Amniotic stem cell (primary cell): ENCODE measurements at regions not wholly inside any gene's neighbourhood (a gene's known extent, or its start where the extent isn't known, plus 50 kb on each side); places are given as distances from the start of the nearest gene placed in this dataset.

Experiments used
- DNase-seq: peaks from one replicate; lab custom pipeline; 2025; lab: John Stamatoyannopoulos, UW

DNA sequence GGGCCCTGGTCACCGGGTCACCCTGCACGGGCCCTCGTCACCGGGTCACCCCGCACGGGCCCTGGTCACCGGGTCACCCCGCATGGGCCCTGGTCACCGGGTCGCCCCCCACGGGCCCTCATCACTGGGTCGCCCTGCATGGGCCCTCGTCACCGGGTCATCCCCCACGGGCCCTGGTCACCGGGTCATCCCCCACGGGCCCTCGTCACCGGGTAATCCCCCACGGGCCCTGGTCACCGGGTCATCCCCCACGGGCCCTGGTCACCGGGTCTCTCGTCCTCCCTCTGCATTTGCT is 77.6 kb downstream of the RIPK4 start:
- DNase-seq: no peak

DNA sequence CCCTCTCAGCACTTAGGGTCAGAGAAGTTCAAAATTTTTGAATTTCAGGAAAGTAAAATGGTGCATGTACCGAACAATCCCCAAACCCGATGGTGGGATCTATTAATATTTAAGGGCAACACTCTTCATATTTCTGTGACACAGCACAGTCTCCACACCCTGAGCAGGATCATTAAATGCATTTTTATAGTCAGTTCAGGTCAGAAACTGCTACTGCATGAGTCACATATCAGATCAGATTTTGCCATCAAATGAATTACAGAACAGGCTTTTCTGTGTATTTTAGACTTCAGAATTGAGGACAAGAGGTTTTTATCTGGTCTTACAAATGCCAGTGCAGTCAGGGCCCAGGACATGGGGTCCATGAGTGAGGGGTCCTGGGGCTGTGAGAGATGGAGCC is 79.2 kb downstream of the RIPK4 start:
- no peak for DNase-seq

DNA sequence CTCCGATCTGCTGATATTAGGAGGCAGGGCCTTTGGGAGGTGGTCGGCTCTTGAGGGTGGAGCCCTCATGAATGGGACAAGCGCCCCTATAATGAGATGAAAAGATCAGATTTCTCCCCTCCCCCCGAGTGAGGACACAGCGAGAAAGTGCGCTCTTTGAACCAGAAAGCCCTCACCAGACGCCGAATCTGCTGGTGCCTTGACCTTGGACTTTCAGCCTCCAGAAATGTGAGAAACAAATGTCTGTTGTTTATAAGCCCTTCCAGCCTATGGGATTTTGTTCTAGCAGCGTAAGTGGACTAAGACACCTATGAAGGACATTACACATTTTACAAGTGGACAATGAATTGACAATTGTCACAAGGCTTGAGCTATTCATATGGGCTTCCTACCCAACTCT is 80.2 kb downstream of the RIPK4 start:
- no peak for DNase-seq

DNA sequence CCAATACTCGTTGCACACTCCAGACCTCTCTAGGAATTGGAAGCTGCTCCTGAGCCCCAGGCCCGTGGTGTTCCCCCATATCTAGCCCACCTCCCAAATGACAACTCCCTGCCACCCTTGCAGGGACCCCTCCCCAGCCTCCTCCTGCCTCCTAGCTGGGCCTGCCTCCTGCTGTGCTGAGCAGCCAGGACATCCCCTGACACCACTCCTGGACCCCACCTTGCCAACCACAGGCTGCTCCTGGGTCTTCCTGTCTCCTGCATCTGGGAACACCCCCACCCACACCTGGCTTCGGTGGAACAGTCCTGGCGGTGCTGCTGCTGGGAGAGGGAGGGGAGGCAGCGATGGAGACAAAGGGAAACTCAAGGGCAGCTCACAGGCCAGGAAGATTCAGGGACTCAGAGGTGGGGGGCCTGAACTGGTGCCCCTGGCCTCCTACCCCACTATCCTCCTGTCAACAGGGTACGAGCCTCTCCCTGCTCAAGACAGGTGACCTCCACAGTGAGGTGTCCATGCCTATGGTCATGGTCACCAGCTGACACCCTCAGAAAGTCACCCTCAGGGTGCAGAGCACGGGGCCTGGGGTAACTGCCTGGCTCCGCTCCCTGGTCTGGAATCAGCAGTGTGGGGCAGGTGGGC is 81.2 kb downstream of the RIPK4 start:
- DNase-seq: no peak

DNA sequence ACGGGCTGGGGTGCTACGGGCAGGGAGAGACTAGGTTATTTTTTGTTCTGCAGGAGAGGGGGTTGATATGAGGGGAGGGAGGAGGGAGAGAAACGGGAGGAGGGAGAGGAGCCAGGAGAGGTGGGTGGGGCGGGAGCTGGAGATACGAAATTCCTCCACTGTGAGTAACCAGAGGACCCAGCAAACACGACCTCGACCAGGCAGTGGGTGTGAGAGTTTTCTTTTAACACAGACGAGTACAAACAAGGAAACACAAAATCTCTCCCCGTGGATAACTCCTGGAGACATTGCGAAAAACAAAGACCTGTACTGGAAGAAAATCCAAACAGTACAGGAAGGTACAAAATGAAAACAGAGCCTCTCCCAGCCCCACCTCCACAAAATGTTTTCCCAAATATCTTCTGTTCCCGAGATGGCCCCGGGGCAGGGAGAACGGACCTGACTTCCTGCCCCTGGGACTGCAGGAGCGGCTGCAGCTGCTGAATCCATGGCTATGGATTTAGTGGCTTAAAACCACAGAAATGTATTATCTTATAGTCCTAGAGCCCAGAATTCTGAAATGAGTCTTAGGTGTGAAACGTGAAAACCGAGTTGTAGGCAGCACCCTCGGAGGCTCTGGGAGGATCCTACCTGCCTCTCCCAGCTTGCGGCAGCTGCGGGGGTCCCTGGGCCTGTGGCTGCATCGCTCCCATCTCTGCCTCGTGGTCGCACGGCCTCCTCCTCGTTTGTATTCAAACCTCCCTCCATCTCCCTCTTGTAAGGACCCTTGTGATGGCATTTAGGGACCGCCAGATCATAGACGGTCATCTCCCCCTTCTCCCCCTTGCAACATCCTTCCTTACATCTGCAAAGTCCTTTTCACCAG is 82.2 kb downstream of the RIPK4 start:
- DNase-seq: peak; percentile 16

DNA sequence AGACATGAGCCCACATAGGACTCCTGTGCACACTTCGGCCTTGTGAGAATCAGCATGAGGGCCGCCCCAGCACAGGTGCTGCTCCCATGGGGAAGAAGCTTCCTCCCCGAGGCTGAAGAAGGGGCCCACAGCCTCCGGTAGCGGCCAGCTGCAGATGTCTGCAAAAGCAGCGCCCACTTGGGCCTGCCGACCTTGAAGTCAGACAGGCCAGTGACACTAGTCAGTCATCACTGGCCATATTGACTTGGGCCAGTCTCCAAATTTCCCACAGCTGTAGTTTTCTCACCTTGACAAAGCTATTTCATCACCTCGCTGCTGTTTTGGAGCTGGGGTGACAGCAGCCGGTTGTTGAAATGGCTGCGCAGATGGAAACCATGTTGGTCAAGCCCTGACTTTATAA is 83.0 kb downstream of the RIPK4 start:
- no peak for DNase-seq

DNA sequence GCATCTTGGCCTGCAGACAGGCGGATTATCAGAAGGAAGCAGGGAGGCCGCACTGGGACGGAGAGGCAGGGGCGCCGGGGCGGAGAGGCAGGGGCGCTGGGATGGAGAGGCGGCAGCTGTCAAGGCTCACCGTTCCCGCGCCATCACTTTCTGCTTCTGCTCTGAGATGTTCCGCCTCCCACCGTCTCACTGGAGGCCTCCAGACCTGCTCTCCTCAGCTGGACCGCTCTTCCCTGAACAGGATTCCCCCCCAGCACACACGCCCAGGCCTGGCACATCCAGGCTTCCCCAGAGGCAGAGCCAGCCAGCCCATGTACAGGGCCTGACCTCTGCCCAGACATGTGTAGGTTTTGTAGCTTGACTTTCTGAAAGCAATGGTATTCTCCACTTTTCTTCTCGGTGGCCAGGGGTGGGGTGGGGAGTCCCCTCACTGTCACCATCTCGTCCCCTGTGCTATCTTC is 84.1 kb downstream of the RIPK4 start:
- DNase-seq: no peak

DNA sequence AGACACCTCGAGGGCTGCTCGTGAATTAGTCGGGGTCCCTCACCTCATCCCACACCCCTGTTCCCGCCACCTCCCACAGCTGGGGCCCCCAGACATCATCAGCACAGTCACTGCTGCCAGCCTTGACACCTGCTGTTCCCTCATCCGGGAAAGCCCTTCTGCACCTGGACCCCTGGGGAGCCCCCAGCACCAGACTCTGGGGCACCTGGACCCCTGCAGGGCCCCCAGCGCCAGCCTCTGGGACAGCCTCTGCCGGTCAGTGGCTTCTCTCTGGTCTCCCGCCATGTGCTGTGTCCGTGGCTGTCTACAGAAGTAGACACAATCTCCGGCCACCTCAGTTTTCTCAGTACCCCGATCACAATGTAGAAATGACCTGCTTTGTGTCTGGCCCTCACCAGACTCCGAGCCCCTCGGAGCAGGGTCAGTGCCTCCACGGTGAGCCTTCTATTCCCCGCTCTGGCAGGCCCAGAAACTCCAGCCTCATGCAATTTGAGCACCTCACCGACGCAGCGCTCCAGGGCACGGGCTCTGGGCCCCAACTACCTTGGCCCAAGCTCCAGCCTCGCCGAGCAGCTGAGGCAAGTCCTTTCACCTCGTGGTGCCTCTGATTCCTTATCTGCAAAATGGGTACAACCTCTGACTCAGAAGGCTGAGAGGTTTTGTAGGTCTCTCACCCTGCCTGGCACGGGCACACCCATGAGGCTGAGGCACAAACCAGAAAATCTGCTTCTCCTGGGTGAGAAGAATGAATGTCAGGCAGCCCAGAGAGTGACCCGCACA is 84.7 kb downstream of the RIPK4 start:
- no peak for DNase-seq

DNA sequence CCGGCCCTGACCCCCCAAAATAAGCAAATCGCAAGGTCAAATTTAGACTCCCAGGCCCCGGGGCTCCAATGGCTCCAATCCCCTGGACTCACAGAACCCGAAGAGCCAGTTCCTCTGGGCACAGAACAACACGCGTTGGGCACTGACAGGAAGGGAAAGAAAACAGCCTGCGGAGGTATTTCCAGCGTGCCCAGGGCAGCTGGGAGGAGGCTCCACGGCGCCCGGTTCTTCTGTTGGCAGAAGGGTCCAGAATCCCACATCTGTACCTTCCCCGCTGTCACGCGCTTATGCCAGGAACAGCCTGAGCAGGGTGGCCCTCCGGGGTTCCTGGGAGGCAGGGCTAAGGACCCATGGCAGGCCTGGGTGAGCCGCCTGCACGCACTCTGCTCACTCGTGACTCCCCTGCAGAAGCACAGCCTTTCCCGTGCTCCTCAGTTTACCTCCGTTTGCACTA is 85.5 kb downstream of the RIPK4 start:
- no peak for DNase-seq

DNA sequence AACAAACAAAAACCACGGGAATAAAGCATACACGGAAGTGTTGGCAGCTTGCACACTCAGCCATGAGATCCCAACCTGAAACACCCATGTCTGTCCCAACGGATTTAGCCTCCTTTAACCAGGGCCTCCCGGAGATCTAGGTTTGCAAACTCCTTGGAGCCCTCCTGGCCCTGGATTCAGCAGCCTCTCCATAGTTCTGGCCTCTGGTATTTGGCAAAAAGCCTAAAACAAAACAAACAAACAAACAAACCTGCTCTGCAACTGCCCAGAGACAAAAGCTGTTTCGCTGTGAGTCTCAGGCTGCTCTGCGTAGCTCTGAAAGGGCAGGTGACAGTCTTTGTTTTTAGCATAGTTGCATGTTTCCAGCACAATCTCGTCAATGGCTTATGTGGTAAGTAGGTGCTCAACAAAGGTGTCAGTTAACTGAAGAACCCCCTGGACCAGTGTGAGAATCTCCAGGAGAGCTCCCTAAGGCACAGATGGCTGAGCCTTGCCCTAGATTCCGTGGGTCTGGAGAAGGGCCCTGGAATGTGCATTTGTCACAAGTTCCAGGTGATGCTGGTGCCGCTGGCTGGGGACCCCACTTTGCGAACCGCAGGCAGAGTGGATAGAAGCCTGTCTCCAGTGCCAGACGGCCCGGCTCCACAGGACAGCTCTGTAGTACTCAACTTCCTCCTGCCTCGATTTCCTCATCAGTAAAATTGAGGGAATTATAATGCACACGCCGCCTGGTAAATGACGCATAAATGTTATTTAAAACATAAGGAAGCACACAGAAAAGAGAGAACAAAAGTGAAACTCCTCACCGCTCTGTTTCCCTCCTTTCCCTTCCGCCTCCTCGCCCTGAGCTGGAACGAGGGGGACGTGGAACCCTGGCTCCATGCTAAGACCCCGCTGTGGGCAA is 86.2 kb downstream of the RIPK4 start:
- no peak for DNase-seq

DNA sequence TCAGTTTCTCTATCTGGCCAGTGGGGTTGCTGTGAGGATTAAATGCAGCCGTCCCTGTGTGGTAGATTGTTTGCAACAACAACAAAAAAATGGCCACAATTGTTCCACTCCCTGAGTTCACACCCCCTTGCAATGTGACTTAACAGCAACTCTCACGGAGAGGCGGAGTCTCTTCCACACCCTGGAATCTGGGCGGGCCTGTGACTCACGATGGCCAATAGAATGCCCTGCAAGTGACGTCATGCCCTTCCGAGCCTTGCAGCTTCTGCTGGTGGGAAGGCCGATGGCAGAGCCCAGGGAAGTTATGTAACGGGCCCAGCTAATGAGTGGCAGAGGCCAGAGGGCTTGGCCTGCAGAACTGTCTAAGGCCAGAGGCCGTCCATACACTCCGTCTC is 87.9 kb downstream of the RIPK4 start:
- peak; percentile 61 for DNase-seq

DNA sequence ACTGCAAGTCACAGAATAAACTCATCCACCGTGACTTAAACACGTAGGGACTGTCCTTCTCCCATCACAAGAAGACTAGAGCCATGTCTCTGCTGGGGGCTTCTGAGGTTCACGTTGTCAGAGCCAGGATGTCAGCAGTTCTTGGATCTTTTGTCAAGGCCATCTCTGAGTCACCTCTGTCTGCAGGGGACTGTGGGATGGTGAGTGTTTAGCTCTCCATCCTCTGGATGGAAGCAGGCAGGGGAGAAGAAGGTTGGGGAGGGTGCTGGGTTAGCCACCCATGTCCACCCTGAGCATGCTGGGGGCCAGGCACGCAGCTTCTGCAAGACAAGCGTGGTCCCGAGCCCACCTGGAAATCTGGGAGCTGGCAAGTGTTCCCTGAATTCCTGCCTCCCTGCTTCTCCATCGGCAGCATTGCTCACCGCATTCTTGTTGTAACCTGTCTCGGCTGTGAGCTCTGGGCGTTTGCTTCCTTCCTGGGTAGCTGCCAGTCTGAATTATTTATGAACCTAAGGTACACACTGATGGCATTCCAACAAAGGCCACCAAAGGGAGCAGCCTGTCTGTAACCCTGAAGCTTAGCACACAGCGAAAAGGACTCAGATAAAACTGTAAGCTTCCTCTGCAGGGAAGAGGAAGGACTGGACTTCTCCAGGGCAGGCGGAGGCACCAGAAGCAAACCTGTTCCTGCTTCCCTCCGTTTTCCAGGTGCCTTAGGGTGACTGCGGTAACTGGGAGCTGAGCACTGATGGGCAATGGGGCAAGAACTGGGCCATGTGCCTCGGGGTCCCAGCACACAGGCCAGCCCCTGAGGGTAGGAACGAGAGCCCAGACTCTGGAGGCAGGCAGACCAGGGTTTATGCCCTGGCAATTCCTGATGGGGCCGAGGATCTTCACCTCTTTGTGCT is 88.6 kb downstream of the RIPK4 start:
- no peak for DNase-seq

DNA sequence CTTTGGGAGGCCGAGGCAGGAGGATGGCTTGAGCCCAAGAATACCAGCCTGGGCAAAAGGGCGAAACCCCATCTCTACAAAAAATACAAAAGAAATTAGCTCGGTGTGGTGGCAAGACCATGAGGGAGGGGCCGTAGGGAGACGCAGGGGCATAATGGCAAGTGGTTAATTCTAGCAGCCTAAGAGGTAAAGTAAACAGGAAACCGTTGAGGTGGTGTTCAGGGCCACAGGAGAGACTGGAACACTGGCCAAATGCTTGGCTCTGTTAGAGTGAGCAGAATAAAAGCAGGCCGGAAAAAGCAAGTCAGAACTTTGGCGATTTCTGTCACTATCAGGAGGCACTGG is 89.2 kb downstream of the RIPK4 start:
- no peak for DNase-seq

DNA sequence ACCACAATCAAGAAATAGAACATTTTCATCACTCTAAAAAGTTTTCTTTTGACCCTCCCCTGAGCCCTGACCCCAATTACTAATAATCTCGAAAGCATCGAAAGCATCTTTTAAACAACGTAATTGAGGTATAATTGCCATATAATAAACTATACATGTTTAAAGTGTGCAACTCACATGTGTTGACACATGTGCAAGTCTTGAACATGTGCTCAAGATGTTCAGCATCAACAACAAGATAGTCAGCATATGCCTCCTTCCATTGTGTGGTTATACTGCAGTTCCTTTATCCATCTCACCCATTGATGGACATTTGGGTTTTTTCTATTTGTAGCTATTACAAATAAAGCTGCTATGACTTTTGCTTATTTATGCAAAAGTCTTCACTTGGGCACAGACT is 90.7 kb downstream of the RIPK4 start:
- no peak for DNase-seq

DNA sequence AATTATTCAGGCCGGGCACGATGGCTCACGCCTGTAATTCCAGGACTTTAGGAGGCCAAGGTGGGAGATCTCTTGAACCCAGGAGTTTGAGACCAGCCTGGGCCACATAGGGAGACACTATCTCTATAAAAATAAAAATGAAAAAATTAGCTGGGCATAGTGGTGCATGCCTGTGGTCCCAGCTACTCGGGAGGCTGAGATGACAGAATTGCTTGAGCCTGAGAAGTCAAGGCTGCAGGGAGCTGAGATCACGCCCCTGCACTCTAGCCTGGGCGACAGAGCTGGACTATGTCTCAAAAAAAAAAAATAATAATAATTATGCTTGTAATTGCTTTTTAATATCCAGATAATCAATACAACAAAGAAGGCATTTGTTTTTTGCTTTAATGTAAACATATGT is 91.3 kb downstream of the RIPK4 start:
- DNase-seq: no peak

DNA sequence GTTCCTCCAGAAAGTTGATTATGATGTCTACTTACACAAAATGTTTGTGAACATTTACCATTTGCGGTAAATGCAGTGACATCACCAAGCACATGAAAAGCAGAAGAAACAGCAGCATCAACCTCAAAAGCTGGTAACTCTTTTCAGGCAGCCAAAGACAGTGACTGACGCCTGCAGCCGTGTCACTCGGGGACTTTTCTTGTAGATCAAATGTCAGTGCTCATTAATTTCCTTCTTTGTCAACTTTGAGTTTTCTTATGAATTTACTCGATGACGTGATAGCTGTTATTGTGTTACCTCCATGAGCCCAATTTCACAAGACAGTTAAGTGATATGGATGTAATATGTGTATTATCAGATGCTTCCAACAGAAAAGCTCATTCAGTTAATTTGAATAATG is 92.5 kb downstream of the RIPK4 start:
- no peak for DNase-seq

DNA sequence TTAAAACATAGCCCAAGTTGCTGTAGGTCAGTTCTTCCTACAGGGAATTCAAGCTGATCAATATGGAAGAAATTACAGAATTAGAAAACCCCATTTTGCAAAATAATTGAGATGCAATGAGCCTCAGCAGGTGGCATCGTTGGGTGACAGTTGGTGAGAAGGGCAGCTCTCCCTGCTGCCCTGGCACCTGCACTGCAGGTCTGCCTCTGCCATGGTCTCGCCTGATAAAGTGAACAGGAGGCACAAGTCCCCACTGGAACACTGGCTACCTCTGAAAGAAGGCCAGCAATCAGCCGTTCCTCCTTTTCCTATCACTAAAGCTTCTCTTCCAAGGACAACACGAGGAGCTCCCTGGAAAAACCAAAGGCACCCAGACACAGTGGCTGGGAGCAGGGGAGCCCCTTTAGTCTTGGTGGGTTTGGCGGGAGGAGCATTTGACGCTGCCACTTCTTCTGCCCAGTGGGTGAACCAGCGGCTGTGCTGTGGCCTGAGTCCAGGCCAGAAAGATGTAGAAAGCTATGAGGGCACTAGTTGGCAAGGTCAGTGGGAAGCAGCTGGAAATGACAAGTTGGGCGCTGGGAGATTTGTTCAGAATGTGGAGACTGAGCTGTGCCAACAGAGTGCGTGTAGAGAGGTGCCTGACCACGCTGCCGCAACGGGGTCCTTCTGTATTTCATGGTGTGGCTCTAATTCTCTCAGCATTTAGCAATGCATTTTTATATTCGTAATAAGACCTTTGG is 93.1 kb downstream of the RIPK4 start:
- no peak for DNase-seq

DNA sequence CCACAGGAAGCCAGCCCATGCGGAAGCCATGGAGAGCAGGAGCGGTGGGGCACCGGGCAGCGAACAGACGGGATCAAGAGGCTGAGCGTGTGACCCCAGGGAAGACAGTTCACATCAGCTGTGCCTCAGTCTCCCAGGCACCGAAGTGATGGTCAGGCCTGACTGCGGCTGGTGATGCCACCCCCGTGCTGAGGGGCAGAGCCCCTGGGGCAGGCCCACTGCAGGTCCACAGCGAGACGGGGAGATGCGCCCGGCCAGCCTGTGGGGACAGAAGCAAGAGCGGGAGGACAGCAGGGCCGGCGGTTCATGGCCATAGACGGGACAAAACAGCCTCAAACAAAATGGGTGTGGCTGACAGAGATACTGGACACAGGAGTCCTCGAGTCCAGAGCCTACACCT is 93.8 kb downstream of the RIPK4 start:
- DNase-seq: no peak

DNA sequence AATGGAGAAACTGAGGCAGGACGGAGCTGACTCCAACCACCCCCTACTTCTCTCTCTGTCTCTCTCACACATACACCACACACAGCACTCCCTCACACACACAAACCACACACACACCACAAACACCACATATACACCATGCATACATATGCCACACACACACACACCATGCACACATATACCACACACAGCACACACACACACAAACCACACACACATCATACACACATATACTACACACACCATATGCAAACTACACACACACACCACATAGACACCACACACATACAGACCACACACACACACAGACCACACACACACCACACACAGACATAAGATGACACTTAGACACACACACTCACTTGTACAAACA is 94.3 kb downstream of the RIPK4 start:
- no peak for DNase-seq

DNA sequence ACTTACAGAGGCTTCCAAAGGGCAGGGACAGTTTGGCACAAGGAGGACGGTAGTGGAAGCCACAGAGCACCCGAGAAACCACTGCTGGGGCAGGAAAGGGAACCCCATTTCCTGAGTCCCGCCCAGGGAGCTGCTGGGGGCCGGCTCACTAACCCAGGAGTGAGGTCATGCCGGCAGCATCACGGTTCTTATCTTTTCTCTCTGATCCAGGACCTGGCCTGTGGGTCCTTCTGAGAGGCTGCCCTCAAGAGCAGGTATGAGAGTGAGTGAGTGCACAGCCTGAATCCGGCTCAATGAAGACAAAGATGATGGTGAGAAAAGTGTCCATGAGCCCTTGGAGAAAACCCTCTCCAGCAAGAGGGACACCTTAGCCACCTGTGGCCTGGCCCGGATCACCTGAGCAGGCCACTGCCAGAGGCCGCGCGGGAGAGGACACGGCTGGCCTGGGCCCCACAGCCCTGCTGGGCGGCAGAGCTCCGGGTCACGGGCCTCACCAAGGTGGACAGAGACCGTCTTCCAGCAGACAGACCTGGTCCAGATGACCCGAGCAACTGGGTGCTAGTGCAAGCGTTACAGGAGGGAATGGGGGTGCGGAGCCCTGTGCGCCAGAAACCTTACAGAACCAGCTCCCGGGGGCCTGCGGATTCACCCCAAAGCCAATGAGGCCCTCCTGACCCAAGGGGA is 94.9 kb downstream of the RIPK4 start:
- DNase-seq: no peak
